ENCODE measurements at regions not wholly inside any gene's neighbourhood (a gene's known extent, or its start where the extent isn't known, plus 50 kb on each side); places are given as distances from the start of the nearest gene placed in this dataset.

DNA sequence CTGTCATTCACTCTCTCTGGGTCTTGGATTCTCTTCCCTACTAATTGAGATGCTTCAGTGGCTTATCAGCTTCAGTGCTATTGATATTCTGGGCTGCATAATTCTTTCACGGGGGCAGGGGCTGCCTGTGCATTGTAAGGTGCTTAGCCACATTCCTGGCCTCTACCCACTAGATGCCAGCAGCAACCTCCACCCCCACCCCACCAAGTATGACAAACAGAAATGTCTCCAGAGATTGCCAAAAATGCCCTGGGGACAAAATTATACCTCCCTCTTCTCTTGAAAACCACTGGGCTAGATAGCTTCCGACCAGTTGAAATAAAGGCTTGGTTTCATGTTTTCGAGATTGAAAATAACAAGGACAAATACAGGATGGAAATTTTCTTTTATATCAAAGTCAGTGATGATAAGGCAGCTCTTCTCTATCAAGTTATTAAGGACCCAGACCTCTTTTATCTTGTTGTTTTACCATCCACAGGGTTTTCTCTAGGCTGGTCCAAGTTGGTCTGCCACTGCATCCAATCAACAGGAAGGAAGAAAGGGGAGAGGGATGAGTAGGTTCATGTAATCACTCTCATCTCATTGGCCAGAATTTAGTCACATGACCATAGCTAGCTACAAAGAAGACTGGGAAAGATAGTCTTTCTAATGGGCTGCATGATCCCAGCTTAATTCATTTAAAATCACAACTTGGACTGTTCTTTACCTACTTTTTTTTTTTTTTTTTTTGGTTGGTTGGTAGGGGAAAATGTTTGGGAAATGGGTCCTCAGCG lies 92.1 kb upstream of the RANBP3L start:
- TF ChIP-seq ISL1 (CRISPR knock-in tag; IDR thresholded peaks at IDR 0.05): no peak
- TF ChIP-seq TOX (CRISPR knock-in tag; IDR thresholded peaks at IDR 0.05; ENCODE audit: borderline replicate concordance): no peak
- TF ChIP-seq ARNTL (CRISPR knock-in tag; IDR thresholded peaks at IDR 0.05; ENCODE audit: borderline replicate concordance, low read depth): no peak
- TF ChIP-seq, protein P1, sequence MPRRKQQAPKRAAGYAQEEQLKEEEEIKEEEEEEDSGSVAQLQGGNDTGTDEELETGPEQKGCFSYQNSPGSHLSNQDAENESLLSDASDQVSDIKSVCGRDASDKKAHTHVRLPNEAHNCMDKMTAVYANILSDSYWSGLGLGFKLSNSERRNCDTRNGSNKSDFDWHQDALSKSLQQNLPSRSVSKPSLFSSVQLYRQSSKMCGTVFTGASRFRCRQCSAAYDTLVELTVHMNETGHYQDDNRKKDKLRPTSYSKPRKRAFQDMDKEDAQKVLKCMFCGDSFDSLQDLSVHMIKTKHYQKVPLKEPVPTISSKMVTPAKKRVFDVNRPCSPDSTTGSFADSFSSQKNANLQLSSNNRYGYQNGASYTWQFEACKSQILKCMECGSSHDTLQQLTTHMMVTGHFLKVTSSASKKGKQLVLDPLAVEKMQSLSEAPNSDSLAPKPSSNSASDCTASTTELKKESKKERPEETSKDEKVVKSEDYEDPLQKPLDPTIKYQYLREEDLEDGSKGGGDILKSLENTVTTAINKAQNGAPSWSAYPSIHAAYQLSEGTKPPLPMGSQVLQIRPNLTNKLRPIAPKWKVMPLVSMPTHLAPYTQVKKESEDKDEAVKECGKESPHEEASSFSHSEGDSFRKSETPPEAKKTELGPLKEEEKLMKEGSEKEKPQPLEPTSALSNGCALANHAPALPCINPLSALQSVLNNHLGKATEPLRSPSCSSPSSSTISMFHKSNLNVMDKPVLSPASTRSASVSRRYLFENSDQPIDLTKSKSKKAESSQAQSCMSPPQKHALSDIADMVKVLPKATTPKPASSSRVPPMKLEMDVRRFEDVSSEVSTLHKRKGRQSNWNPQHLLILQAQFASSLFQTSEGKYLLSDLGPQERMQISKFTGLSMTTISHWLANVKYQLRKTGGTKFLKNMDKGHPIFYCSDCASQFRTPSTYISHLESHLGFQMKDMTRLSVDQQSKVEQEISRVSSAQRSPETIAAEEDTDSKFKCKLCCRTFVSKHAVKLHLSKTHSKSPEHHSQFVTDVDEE (CRISPR knock-in tag; IDR thresholded peaks at IDR 0.05): no peak
- no peak for TF ChIP-seq SNAI2 (CRISPR knock-in tag; IDR thresholded peaks at IDR 0.05)
